ENCODE measurements at regions not wholly inside any gene's neighbourhood (a gene's known extent, or its start where the extent isn't known, plus 50 kb on each side); places are given as distances from the start of the nearest gene placed in this dataset.

DNA sequence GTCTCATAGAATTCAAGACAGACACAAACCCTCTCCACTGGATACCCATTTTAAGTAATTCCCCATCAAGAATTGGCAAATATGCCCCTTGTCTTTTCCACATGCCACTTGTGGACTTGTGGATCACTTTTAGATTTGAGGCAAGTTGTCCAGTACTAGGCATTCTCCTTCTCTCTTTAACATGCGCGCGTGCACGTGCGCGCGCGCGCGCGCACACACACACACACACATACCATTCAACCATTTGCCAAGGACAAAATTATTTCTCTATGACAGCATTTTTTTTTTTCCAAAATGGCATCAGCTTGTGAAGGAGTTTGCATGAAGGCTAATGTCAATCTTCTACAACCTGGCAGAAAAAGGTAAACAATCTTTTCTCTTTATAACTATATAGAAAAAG, 1325.7 kb upstream of the IGFBP7 start:
- TF ChIP-seq POLR2A (IDR thresholded peaks at IDR 0.05), result no peak
- TF ChIP-seq, protein P1, sequence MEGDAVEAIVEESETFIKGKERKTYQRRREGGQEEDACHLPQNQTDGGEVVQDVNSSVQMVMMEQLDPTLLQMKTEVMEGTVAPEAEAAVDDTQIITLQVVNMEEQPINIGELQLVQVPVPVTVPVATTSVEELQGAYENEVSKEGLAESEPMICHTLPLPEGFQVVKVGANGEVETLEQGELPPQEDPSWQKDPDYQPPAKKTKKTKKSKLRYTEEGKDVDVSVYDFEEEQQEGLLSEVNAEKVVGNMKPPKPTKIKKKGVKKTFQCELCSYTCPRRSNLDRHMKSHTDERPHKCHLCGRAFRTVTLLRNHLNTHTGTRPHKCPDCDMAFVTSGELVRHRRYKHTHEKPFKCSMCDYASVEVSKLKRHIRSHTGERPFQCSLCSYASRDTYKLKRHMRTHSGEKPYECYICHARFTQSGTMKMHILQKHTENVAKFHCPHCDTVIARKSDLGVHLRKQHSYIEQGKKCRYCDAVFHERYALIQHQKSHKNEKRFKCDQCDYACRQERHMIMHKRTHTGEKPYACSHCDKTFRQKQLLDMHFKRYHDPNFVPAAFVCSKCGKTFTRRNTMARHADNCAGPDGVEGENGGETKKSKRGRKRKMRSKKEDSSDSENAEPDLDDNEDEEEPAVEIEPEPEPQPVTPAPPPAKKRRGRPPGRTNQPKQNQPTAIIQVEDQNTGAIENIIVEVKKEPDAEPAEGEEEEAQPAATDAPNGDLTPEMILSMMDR (IDR thresholded peaks at IDR 0.05), result no peak
- no peak for TF ChIP-seq EP300 (IDR thresholded peaks at IDR 0.05; ENCODE audit: low read depth)
- no peak for TF ChIP-seq POLR2AphosphoS5 (IDR thresholded peaks at IDR 0.05)

All from transverse colon (tissue), 4 donors.